ENCODE measurements at regions not wholly inside any gene's neighbourhood (a gene's known extent, or its start where the extent isn't known, plus 50 kb on each side); places are given as distances from the start of the nearest gene placed in this dataset.

GRCh38 chr13:99757756-99758459 is 213.7 kb downstream of the ZIC5 start:
- TF ChIP-seq TAF1 (IDR thresholded peaks at IDR 0.05; ENCODE audit: low read depth, low read length) (no peak), POLR2A (IDR thresholded peaks at IDR 0.05; ENCODE audit: low read depth, low read length) (no peak), POLR2AphosphoS5 (IDR thresholded peaks at IDR 0.05; ENCODE audit: low read depth, low read length) (no peak)
